Stimulated activated CD4-positive, alpha-beta T cell treated with anti-CD3 and anti-CD28 coated beads, TNF-alpha, amount 100 ng/mL, for 48 hours (primary cell): ENCODE measurements at regions not wholly inside any gene's neighbourhood (a gene's known extent, or its start where the extent isn't known, plus 50 kb on each side); places are given as distances from the start of the nearest gene placed in this dataset.
"Not testable (repeated sequence)": the region's sequence is repeated elsewhere in the genome, so short reads cannot be mapped to it uniquely, and the experiment has no call there.

Experiments
- DNase-seq, 3 donors: peaks; one replicate each; pipeline ENCODE4 v3.0.0-alpha.2; 2020; ENCODE audit warnings: low read depth in 3 of 3

DNA sequence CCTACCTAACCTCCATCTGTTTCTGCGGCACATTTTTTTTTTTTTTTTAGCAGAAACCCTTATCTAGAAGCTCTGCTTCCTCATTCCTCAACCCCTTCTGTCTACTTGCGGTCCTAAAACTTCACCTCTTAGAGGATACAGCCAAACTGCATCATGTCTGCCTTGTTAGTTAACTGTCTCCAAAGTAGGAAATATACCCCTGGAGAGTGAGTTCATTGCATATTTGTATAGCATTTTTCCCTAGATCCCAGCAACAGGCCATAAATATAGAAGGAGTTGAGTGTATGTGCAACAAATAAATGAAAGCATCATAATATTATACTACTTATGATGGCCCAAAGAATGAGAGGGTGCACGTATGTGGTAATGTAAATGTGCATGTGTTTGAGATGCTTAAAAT lies 1288.6 kb upstream of the GJE1 start:
- no peak for DNase-seq

DNA sequence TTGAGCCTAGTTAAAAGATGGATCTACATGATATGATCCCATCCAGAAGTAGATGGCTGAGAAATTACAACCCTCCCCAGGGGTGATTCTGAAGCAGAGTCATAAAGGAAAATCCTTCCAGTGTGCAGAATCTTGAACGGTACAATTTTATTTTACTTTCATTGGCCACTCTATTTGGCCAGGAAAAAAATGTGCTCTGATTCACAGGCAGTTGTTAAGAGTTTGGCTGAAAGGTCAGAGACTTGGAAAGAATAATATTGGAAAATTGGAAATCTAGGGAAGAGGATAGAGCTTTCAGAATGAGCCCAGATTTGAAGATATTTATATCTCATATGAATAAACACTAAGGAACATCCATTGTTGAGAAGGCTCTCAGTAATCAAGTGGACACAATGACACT lies 1299.3 kb upstream of the GJE1 start:
- no peak for DNase-seq

GRCh38 chr6:140830666-140831065 lies 1302.1 kb upstream of the GJE1 start:
- no peak for DNase-seq

DNA sequence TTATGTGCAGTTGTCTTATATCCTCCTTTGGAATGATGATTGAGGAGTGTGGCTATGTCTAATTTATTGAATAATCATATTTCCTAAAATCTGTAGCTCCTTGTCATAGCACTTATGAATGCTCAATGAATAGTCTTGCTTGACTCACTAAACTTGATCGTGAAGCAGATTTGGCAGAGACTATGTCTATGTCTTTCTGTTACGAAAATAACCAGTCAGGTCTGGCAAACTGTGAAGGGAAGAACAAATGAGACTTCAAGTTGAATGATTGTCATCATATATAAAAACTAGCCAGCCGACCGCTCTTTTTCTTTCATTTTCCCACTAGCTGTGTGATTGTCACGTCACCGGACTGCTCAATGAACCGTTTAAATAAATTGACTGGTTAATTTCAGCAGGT lies 1303.9 kb upstream of the GJE1 start:
- no peak for DNase-seq

GRCh38 chr6:140827593-140827992 lies 1305.1 kb upstream of the GJE1 start:
- no peak for DNase-seq

- DNase-seq = no peak
These were observed 1307.0 kb upstream of the GJE1 start for GRCh38 chr6:140825731-140826130.

GRCh38 chr6:140824595-140824994 lies 1308.1 kb upstream of the GJE1 start:
- no peak for DNase-seq

DNA sequence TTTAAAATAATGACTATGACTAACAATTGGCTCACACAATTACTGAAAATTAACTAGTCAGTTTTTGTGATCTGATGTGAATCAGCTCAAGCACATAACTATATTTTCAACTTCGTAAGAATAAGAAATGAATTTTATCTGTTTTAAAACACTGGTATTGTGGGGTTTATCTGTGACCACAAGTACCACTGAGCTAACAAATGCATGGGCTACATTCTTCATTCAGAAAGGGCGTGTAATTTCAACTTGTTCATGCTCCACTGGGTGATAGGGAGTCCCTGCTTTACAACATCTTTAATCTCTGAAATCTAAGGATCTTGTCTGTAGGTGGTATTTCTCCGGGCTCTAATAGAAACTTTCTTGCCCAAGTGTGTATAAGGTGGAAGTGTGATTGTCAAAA lies 1311.5 kb upstream of the GJE1 start:
- no peak for DNase-seq

- no peak for DNase-seq
These were observed 1315.5 kb upstream of the GJE1 start for GRCh38 chr6:140817176-140817575.

DNA sequence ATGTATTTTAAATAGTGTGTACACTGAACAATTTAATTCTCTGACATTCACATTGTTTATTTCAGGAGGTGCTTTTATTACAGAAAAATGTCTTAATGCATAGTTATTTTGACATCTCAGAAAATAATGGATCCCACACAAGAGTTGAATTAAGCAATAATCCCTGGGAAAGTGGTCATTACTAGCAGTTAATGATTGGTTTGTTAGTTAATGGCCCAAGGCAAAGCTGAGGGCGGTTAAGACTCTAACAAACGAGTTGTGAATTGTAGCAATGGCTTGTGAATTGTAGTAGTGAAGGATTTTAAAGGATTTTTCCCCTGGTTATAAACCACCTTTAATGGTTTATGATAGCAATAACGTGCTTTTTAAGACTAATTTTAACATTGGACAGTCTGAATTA lies 1316.0 kb upstream of the GJE1 start:
- no peak for DNase-seq

- no peak for DNase-seq
These were observed 1320.1 kb upstream of the GJE1 start for GRCh38 chr6:140812636-140813035.

- no peak for DNase-seq
These were observed 1321.1 kb upstream of the GJE1 start for GRCh38 chr6:140811642-140812041.

DNA sequence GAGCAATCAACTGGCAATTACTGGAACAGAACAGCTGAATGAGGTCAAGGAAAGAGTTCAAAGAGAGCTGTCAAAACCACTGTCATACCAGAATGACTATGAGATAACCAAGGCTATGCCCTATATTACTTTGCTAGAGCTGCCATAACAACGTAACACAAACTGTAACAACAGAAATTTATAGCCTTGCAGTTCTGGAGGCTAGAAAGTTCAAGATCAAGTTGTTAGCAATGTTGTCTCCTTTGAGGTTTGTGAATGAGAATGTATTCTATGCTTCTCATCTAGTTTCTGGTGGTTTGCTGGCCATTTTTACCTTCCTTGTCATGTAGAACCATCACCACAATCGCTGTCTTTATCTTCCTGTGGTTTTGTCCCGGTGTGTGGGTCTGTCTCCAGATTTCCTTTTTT lies 1323.0 kb upstream of the GJE1 start:
- DNase-seq = no peak

DNA sequence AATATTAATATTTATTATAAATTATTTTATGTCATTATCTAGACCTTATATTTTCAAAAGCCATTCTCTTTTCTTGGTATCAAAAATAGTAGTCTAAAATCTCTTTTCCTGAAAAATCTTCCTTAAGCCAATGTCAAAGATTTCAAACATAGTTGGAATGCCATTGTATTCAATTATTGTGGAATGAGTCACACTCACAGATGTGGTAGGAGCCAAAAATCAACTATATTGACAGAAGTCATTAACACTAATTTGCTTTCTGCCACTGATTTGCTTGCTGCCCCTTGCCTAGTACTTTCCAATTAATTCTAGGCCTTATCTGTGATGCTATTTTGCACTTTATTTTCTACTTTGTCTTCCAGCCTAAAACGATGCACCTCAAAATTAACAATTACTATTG lies 1326.3 kb upstream of the GJE1 start:
- no peak for DNase-seq

GRCh38 chr6:140794544-140794943 lies 1338.2 kb upstream of the GJE1 start:
- no peak for DNase-seq

GRCh38 chr6:140790109-140790508 lies 1342.6 kb upstream of the GJE1 start:
- no peak for DNase-seq

DNA sequence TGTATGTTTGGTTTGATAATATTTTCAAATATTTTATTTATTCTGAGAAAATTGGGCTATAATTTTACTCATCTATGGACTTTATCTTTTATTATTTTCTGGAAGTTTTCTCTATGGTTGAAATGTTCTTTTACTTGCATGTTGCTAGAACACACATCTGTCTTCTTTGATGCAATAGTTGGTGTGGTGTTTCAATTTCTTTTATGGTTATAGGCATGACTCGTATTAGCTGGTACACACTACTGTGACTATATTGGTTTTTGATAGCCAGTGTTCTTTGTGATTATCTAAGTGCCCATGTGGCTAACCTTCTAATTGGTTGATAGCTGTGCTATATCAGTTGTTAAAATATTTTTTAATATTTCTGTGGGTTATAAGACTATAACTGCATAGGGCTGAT lies 1343.3 kb upstream of the GJE1 start:
- no peak for DNase-seq

- no peak for DNase-seq
These were observed 1346.8 kb upstream of the GJE1 start for GRCh38 chr6:140785926-140786325.

DNA sequence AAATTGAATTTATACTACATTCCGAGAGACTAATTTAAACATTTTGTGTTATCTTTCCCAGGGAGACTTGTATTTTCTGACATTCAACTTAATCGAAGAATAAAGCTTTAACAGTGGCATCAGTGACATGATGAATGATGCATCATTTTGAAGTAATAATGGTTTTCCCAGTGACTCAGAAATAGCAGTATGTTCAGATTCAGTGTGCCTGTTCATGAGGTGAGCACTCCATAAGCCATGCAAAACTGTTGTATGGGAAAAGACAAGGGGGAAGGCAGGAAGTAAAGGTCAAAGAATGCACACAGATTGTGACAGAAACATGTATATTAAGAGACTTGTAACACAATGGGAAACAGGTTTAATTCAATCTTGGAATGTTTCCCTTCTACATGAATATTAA lies 1348.2 kb upstream of the GJE1 start:
- no peak for DNase-seq

DNA sequence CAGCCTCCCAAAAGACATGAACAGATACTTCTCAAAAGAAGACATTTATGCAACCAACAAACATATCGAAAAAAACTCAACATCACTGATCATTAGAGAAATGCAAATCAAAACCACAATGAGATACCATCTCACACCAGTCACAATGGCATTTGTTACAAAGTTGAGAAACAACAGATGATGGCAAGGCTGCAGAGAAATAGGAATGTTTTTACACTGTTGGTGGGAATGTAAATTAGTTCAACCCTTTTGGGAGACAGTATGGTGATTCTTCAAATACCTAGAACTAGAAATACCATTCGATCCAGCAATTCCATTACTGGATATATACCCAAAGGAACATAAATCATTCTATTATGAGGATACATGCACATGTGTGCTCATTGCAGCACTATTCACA lies 1349.2 kb upstream of the GJE1 start:
- not testable (repeated sequence) for DNase-seq

DNA sequence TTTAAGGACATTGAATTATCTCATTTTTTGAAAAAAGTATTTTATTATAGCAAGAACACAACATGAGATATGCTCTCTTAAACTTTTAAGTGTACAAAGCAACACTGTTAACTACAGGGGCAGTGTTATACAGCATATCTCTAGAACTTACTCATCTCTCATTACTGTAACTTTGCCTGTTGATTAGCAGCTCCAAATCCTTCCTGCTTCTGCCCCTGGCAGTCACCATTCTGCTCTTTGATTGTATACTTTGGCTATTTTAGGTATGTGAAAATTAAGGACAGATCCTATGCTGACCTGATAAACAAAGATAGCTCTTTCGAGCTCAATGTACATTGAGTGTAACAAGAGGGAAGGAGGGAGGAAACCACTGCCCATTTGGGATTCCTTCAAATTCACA lies 1349.8 kb upstream of the GJE1 start:
- no peak for DNase-seq

DNA sequence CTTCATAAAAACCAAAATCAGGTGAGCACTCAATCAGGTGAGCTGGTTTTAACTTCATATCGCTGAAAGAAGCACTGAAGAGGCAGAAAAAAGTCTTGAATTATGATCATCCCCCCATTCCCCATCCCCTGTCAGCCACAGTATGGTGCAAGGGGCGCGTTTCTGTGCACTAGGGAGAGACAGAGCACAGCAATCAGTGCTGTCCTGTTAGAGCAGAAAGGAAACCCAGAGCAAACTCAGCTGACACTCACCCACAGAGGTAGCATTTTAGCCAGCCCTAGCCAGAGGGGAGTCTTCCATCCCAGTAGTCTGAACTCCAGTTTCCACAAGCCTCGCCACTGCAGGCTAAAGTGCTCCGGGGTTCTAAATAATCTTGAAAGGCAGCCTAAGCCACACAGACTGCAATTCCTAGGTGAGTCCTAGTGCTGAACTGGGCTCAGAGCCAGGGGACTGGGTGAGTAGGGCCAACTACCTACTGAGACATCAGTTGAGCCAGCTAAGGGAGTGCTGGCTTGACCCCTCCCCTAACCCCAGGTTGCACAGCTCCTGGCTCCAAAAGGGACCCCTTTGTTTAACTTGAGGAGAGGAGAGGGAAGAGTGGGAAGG lies 1352.6 kb upstream of the GJE1 start:
- no peak for DNase-seq

- no peak for DNase-seq
These were observed 1353.4 kb upstream of the GJE1 start for GRCh38 chr6:140779341-140779740.

DNA sequence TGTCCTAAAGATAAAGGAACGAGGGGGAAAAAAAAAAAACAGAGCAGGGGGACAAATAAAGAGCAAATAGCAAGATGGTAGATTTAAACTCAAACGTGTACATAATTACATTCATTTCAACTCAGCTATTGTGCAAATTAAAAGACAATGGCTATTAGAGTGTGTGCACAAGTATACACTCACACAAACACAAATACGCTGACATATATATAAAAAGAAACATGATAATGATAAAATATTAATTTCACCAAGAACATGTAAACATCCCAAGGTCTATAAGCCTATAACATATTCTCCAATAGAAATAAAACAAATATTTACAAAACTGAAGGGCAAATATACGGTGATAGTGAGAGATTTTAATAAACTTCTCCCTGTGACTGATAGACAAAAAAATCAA lies 1354.9 kb upstream of the GJE1 start:
- no peak for DNase-seq

- no peak for DNase-seq
These were observed 1357.7 kb upstream of the GJE1 start for GRCh38 chr6:140775061-140775460.
